Liver (tissue), 8 donors: ENCODE measurements at regions not wholly inside any gene's neighbourhood (a gene's known extent, or its start where the extent isn't known, plus 50 kb on each side); places are given as distances from the start of the nearest gene placed in this dataset.

Source experiments
- DNase-seq: peaks from one replicate; pipeline ENCODE4 v3.0.0-alpha.2; 2017; ENCODE audit warnings: low spot score
- H3K27ac ChIP-seq, 2 donors: one replicate each; pipeline ENCODE4 v1.7.0; 2013; ENCODE audit warnings: inconsistent platforms in 2 of 2, low read length in 2 of 2, control low read depth in 1 of 2, low read depth in 1 of 2, mild to moderate bottlenecking in 1 of 2
- H3K27me3 ChIP-seq, 4 donors: one replicate each; pipeline versions ENCODE4 v1.6.1 to v1.7.0; 2013; ENCODE audit warnings: low read length in 3 of 4, inconsistent platforms in 1 of 4, mild to moderate bottlenecking in 1 of 4, moderate library complexity in 1 of 4; ENCODE audit not compliant: control insufficient read depth in 4 of 4, insufficient read depth in 4 of 4
- H3K36me3 ChIP-seq, 4 donors: one replicate each; pipeline versions ENCODE4 v1.6.1 to v1.7.0; 2013; ENCODE audit warnings: low read length in 3 of 4, mild to moderate bottlenecking in 3 of 4, low read depth in 1 of 4, moderate library complexity in 1 of 4; ENCODE audit not compliant: control insufficient read depth in 4 of 4, insufficient read depth in 3 of 4
- H3K4me1 ChIP-seq, 4 donors: one replicate each; pipeline versions ENCODE4 v1.6.1 to v1.7.0; 2013; ENCODE audit warnings: low read length in 3 of 4, mild to moderate bottlenecking in 3 of 4, moderate library complexity in 1 of 4; ENCODE audit not compliant: control insufficient read depth in 4 of 4, insufficient read depth in 4 of 4
- H3K4me3 ChIP-seq, 3 donors: one replicate each; pipeline versions ENCODE4 v1.6.1 to v1.7.0; 2013; ENCODE audit warnings: low read length in 3 of 3, control low read depth in 1 of 3, low read depth in 1 of 3, mild to moderate bottlenecking in 1 of 3
- H3K9ac ChIP-seq, 2 donors: one replicate each; pipeline ENCODE4 v1.7.0; 2013; ENCODE audit warnings: low read length in 2 of 2, mild to moderate bottlenecking in 2 of 2, moderate library complexity in 2 of 2, control low read depth in 1 of 2, low read depth in 1 of 2
- H3K9me3 ChIP-seq, 4 donors: one replicate each; pipeline versions ENCODE4 v1.6.1 to v1.7.0; 2013; ENCODE audit warnings: low read length in 3 of 4; ENCODE audit not compliant: control insufficient read depth in 4 of 4
- EGR1 ChIP-seq, 2 donors: IDR thresholded peaks; 2 replicates each; pipeline ENCODE4 v1.6.1; 2016 to 2018; ENCODE audit warnings: antibody characterized with exemption in 2 of 2, low read depth in 2 of 2
- FOXA1 ChIP-seq: IDR thresholded peaks from 2 replicates; pipeline ENCODE4 v1.6.1; 2016; ENCODE audit warnings: antibody characterized with exemption
- FOXA2 ChIP-seq: IDR thresholded peaks from 2 replicates; pipeline ENCODE4 v1.6.1; 2016; ENCODE audit warnings: antibody characterized with exemption
- GABPA ChIP-seq, 2 donors: IDR thresholded peaks in 1 of 2; conservative IDR thresholded peaks in 1 of 2; 2 replicates each; pipeline ENCODE4 v1.6.1; 2016; ENCODE audit warnings: antibody characterized with exemption in 2 of 2, mild to moderate bottlenecking in 1 of 2, moderate library complexity in 1 of 2
- HNF4A ChIP-seq, 2 donors: conservative IDR thresholded peaks; 2 replicates each; pipeline ENCODE4 v1.6.1; 2016; ENCODE audit warnings: antibody characterized with exemption in 2 of 2, mild to moderate bottlenecking in 2 of 2
- HNF4G ChIP-seq: IDR thresholded peaks from 2 replicates; pipeline ENCODE4 v1.6.1; 2016; ENCODE audit warnings: antibody characterized with exemption
- JUND ChIP-seq, 2 donors: IDR thresholded peaks; 2 replicates each; pipeline ENCODE4 v1.6.1; 2016; ENCODE audit warnings: antibody characterized with exemption in 2 of 2
- NR2F2 ChIP-seq: IDR thresholded peaks from 2 replicates; pipeline ENCODE4 v1.6.1; 2016; ENCODE audit warnings: antibody characterized with exemption
- RAD21 ChIP-seq, 2 donors: IDR thresholded peaks; 2 replicates each; pipeline ENCODE4 v1.6.1; 2016; ENCODE audit warnings: antibody characterized with exemption in 2 of 2, mild to moderate bottlenecking in 2 of 2
- RXRA ChIP-seq, 2 donors: IDR thresholded peaks; 2 replicates each; pipeline ENCODE4 v1.6.1; 2017 to 2018; ENCODE audit warnings: antibody characterized with exemption in 2 of 2, mild to moderate bottlenecking in 1 of 2
- SP1 ChIP-seq: IDR thresholded peaks from 2 replicates; pipeline ENCODE4 v1.6.1; 2018; ENCODE audit warnings: antibody characterized with exemption, mild to moderate bottlenecking
- TAF1 ChIP-seq: conservative IDR thresholded peaks from 2 replicates; pipeline ENCODE4 v1.6.1; 2016; ENCODE audit warnings: antibody characterized with exemption, mild to moderate bottlenecking
- YY1 ChIP-seq: IDR thresholded peaks from 2 replicates; pipeline ENCODE4 v1.6.1; 2016; ENCODE audit warnings: antibody characterized with exemption, mild to moderate bottlenecking
- WGBS: extraction: QIAGEN DNeasy Blood & Tissue Kit; methylation state at CpG from one replicate; pipeline ENCODE4 v1.1.7; 2013; 5-methylcytosine and 5-hydroxymethylcytosine counted together
- TF ChIP-seq, protein P1 (sequence below): IDR thresholded peaks from 2 replicates; pipeline ENCODE4 v1.6.1; 2016; ENCODE audit warnings: antibody characterized with exemption
- TF ChIP-seq, protein P2 (sequence below): IDR thresholded peaks from 2 replicates; pipeline ENCODE4 v1.6.1; 2016; ENCODE audit warnings: antibody characterized with exemption, mild to moderate bottlenecking
- TF ChIP-seq, protein P3 (sequence below): IDR thresholded peaks from 2 replicates; pipeline ENCODE4 v1.6.1; 2016; ENCODE audit warnings: antibody characterized with exemption
- TF ChIP-seq, protein P4 (sequence below): fragments of 150-350 bp; IDR thresholded peaks from 2 replicates; pipeline ENCODE4 v1.5.1; 2017; ENCODE audit warnings: improper control_type of control experiment, low read depth, low read length; ENCODE audit not compliant: missing input control
- TF ChIP-seq, protein P5 (sequence below): IDR thresholded peaks from 2 replicates; pipeline ENCODE4 v1.6.1; 2016; ENCODE audit warnings: antibody characterized with exemption
- donor health status: healthy.
- donor health status: healthy.
- donor health status: healthy.
- donor health status: healthy.
- donor health status: healthy.

DNA sequence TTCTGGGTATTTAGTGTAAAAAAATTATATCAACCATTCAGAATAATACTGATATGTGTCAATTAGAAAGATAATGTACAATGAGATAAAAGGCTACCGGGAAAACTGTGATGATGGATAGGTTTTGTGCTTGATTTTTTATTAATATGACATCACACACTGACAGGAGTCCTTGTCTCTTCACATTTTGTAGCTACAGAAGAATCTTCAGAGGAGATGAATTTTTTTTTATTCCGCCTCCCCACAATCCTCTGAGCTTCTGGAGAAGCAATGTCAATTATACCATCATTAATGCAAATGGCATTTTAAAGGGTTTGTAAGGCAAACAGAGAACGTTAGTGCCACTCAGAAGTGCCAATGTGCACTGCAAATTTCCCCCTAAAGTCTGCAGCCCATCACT is 131.7 kb upstream of the CCNG1 start:
- 87% methylated on average over 3 of the region's 3 CpGs for WGBS
- no peak overlapping the region for H3K27ac ChIP-seq
- H3K4me1 ChIP-seq = no peaks in the 10 kb centered on the region
- TF ChIP-seq FOXA2 = no peak
- TF ChIP-seq, protein P1, sequence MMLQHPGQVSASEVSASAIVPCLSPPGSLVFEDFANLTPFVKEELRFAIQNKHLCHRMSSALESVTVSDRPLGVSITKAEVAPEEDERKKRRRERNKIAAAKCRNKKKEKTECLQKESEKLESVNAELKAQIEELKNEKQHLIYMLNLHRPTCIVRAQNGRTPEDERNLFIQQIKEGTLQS = no peak
- TF ChIP-seq SP1 = no peak
- TF ChIP-seq HNF4A (conservative IDR thresholded peaks at IDR 0.05) = no peak
- no peak for TF ChIP-seq RAD21 (IDR thresholded peaks at IDR 0.05)
- TF ChIP-seq NR2F2 = no peak
- no peak for TF ChIP-seq YY1
- TF ChIP-seq HNF4G = no peak
- TF ChIP-seq, protein P2, sequence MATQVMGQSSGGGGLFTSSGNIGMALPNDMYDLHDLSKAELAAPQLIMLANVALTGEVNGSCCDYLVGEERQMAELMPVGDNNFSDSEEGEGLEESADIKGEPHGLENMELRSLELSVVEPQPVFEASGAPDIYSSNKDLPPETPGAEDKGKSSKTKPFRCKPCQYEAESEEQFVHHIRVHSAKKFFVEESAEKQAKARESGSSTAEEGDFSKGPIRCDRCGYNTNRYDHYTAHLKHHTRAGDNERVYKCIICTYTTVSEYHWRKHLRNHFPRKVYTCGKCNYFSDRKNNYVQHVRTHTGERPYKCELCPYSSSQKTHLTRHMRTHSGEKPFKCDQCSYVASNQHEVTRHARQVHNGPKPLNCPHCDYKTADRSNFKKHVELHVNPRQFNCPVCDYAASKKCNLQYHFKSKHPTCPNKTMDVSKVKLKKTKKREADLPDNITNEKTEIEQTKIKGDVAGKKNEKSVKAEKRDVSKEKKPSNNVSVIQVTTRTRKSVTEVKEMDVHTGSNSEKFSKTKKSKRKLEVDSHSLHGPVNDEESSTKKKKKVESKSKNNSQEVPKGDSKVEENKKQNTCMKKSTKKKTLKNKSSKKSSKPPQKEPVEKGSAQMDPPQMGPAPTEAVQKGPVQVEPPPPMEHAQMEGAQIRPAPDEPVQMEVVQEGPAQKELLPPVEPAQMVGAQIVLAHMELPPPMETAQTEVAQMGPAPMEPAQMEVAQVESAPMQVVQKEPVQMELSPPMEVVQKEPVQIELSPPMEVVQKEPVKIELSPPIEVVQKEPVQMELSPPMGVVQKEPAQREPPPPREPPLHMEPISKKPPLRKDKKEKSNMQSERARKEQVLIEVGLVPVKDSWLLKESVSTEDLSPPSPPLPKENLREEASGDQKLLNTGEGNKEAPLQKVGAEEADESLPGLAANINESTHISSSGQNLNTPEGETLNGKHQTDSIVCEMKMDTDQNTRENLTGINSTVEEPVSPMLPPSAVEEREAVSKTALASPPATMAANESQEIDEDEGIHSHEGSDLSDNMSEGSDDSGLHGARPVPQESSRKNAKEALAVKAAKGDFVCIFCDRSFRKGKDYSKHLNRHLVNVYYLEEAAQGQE = no peak
- no peak for TF ChIP-seq FOXA1
- TF ChIP-seq JUND (IDR thresholded peaks at IDR 0.05) = no peak
- TF ChIP-seq, protein P3, sequence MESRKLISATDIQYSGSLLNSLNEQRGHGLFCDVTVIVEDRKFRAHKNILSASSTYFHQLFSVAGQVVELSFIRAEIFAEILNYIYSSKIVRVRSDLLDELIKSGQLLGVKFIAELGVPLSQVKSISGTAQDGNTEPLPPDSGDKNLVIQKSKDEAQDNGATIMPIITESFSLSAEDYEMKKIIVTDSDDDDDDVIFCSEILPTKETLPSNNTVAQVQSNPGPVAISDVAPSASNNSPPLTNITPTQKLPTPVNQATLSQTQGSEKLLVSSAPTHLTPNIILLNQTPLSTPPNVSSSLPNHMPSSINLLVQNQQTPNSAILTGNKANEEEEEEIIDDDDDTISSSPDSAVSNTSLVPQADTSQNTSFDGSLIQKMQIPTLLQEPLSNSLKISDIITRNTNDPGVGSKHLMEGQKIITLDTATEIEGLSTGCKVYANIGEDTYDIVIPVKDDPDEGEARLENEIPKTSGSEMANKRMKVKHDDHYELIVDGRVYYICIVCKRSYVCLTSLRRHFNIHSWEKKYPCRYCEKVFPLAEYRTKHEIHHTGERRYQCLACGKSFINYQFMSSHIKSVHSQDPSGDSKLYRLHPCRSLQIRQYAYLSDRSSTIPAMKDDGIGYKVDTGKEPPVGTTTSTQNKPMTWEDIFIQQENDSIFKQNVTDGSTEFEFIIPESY = no peak
- TF ChIP-seq GABPA (IDR thresholded peaks at IDR 0.05 in 1 of 2, conservative IDR thresholded peaks at IDR 0.05 in 1 of 2) = no peak
- TF ChIP-seq TAF1 = no peak
- TF ChIP-seq, protein P4, sequence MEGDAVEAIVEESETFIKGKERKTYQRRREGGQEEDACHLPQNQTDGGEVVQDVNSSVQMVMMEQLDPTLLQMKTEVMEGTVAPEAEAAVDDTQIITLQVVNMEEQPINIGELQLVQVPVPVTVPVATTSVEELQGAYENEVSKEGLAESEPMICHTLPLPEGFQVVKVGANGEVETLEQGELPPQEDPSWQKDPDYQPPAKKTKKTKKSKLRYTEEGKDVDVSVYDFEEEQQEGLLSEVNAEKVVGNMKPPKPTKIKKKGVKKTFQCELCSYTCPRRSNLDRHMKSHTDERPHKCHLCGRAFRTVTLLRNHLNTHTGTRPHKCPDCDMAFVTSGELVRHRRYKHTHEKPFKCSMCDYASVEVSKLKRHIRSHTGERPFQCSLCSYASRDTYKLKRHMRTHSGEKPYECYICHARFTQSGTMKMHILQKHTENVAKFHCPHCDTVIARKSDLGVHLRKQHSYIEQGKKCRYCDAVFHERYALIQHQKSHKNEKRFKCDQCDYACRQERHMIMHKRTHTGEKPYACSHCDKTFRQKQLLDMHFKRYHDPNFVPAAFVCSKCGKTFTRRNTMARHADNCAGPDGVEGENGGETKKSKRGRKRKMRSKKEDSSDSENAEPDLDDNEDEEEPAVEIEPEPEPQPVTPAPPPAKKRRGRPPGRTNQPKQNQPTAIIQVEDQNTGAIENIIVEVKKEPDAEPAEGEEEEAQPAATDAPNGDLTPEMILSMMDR = no peak
- no peak for TF ChIP-seq RXRA (IDR thresholded peaks at IDR 0.05)
- TF ChIP-seq, protein P5, sequence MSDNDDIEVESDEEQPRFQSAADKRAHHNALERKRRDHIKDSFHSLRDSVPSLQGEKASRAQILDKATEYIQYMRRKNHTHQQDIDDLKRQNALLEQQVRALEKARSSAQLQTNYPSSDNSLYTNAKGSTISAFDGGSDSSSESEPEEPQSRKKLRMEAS = no peak
- TF ChIP-seq EGR1 (IDR thresholded peaks at IDR 0.05; ENCODE audit: low read depth in 2 of 2) = no peak
- H3K4me3 ChIP-seq = no peak overlapping the region
- DNase-seq = no peak
- H3K27me3 ChIP-seq = no peaks in the 10 kb centered on the region
- no peak overlapping the region for H3K9ac ChIP-seq
- H3K9me3 ChIP-seq = no peaks in the 10 kb centered on the region
- H3K36me3 ChIP-seq = no peaks in the 10 kb centered on the region
